Calu3 (cell line): ENCODE measurements at regions not wholly inside any gene's neighbourhood (a gene's known extent, or its start where the extent isn't known, plus 50 kb on each side); places are given as distances from the start of the nearest gene placed in this dataset.

Experiments used
- BruUV-seq: library from RNA; stranded (reverse); fragments of 400-500 nt; replicated peaks from 2 replicates; lab custom pipeline; 2021; lab: Mats Ljungman, UMichigan
- CTCF ChIA-PET: fragments of 300-600 bp; sonication (Branson Sonifier 250); formaldehyde crosslinking; loops from one replicate; lab custom pipeline; 2022; ENCODE audit warnings: antibody characterized with exemption; lab: Charles Lee
- DNase-seq: peaks from one replicate; pipeline ENCODE4 v3.0.0; 2022
- H3K27ac Mint-ChIP-seq: one replicate; pipeline ENCODE4 v1.8.0; 2022; ENCODE audit warnings: mixed read lengths; ENCODE audit not compliant: unreplicated experiment
- H3K27me3 Mint-ChIP-seq: one replicate; pipeline ENCODE4 v1.8.0; 2022; ENCODE audit warnings: mixed read lengths; ENCODE audit not compliant: unreplicated experiment
- H3K36me3 Mint-ChIP-seq: one replicate; pipeline ENCODE4 v1.8.0; 2022; ENCODE audit warnings: mild to moderate bottlenecking, moderate library complexity, mixed read lengths; ENCODE audit not compliant: insufficient read depth, unreplicated experiment
- H3K4me1 Mint-ChIP-seq: one replicate; pipeline ENCODE4 v1.8.0; 2022; ENCODE audit warnings: mild to moderate bottlenecking, low read depth, mixed read lengths; ENCODE audit not compliant: unreplicated experiment
- H3K4me3 Mint-ChIP-seq: one replicate; pipeline ENCODE4 v1.8.0; 2022; ENCODE audit warnings: mild to moderate bottlenecking, low read depth, moderate library complexity, mixed read lengths; ENCODE audit not compliant: unreplicated experiment
- H3K9me3 Mint-ChIP-seq: one replicate; pipeline ENCODE4 v1.8.0; 2022; ENCODE audit warnings: low read depth, mixed read lengths; ENCODE audit not compliant: unreplicated experiment
- CTCF ChIP-seq: fragments of 200-600 bp; IDR thresholded peaks from one replicate; pipeline ENCODE4 v1.8.0; 2022; ENCODE audit warnings: antibody characterized with exemption; ENCODE audit not compliant: unreplicated experiment
- intact Hi-C: fragments of 100-400 bp; cut with micrococcal nuclease; formaldehyde crosslinking; loops from one replicate; pipeline ENCODE4 v1.10.0; 2022; ENCODE audit not compliant: unreplicated experiment

- Mint-ChIP-seq H3K27ac (no peak overlapping the region), H3K9me3 (peaks cover 12% of the 10 kb centered on the region), H3K27me3 (no peaks in the 10 kb centered on the region), H3K4me3 (no peak overlapping the region), H3K4me1 (no peaks in the 10 kb centered on the region), H3K36me3 (no peaks in the 10 kb centered on the region)
- intact Hi-C loops, result no loop called here
- CTCF ChIA-PET, result no interaction called here
- DNase-seq, result no peak
- BruUV-seq, result no TSS peak
- TF ChIP-seq CTCF, result no peak
Measured at GRCh38 chr14:83825843-83826242, 1704.1 kb upstream of the FLRT2 start.

GRCh38 chr14:83826838-83827237 lies 1703.1 kb upstream of the FLRT2 start:
- CTCF ChIA-PET, result no interaction called here
- Mint-ChIP-seq H3K4me1 (no peaks in the 10 kb centered on the region), H3K27ac (no peak overlapping the region), H3K36me3 (no peaks in the 10 kb centered on the region), H3K27me3 (no peaks in the 10 kb centered on the region), H3K9me3 (peaks cover 12% of the 10 kb centered on the region), H3K4me3 (no peak overlapping the region)
- DNase-seq, result no peak
- TF ChIP-seq CTCF, result no peak
- BruUV-seq, result no TSS peak
- intact Hi-C loops, result no loop called here

- no peak for TF ChIP-seq CTCF
- Mint-ChIP-seq H3K27ac (no peak overlapping the region), H3K4me3 (no peak overlapping the region), H3K36me3 (no peaks in the 10 kb centered on the region), H3K4me1 (no peaks in the 10 kb centered on the region), H3K27me3 (no peaks in the 10 kb centered on the region), H3K9me3 (peaks cover 11% of the 10 kb centered on the region)
- intact Hi-C loops, result no loop called here
- no peak for DNase-seq
- CTCF ChIA-PET, result no interaction called here
- BruUV-seq, result no TSS peak
Measured at GRCh38 chr14:83827383-83827782, 1702.6 kb upstream of the FLRT2 start.

- H3K27ac Mint-ChIP-seq, result no peak overlapping the region
- no TSS peak for BruUV-seq
- no peaks in the 10 kb centered on the region for H3K27me3 Mint-ChIP-seq
- peaks cover 9% of the 10 kb centered on the region for H3K9me3 Mint-ChIP-seq
- no peaks in the 10 kb centered on the region for H3K36me3 Mint-ChIP-seq
- no peak for DNase-seq
- H3K4me3 Mint-ChIP-seq, result no peak overlapping the region
- CTCF ChIA-PET, result no interaction called here
- no peak for TF ChIP-seq CTCF
- intact Hi-C loops, result no loop called here
- H3K4me1 Mint-ChIP-seq, result no peaks in the 10 kb centered on the region
Measured at GRCh38 chr14:83828406-83828805, 1701.5 kb upstream of the FLRT2 start.
